Activated CD8-positive, alpha-beta T cell treated with anti-CD3 and anti-CD28 coated beads for 36 hours (primary cell): ENCODE measurements at regions not wholly inside any gene's neighbourhood (a gene's known extent, or its start where the extent isn't known, plus 50 kb on each side); places are given as distances from the start of the nearest gene placed in this dataset.

Experiments
- ATAC-seq: fragments of 200-7000 bp; cut with Tn5 transposase; one replicate; pipeline ENCODE4 v1.10.0; 2021; ENCODE audit warnings: mild to moderate bottlenecking, moderate library complexity
- CTCF ChIA-PET: fragments of 350-600 bp; sonication (Branson Sonifier 250); formaldehyde crosslinking; loops from one replicate; lab custom pipeline; 2021; ENCODE audit warnings: antibody characterized with exemption; lab: Charles Lee
- POLR2A ChIA-PET: fragments of 350-600 bp; sonication (Branson Sonifier 250); formaldehyde crosslinking; loops from one replicate; lab custom pipeline; 2021; ENCODE audit warnings: antibody characterized with exemption; lab: Charles Lee
- DNase-seq: peaks from one replicate; pipeline ENCODE4 v3.0.0-alpha.2; 2020
- H3K27ac Mint-ChIP-seq: one replicate; pipeline ENCODE4 v1.8.0; 2021; ENCODE audit warnings: mild to moderate bottlenecking, mixed read lengths
- H3K27me3 Mint-ChIP-seq: one replicate; pipeline ENCODE4 v1.8.0; 2021; ENCODE audit warnings: mixed read lengths
- H3K36me3 Mint-ChIP-seq: one replicate; pipeline ENCODE4 v1.8.0; 2021; ENCODE audit warnings: low read depth, mixed read lengths
- H3K4me1 Mint-ChIP-seq: one replicate; pipeline ENCODE4 v1.8.0; 2021; ENCODE audit warnings: low read depth, mixed read lengths
- H3K4me3 Mint-ChIP-seq: one replicate; pipeline ENCODE4 v1.8.0; 2021; ENCODE audit warnings: mild to moderate bottlenecking, moderate library complexity, mixed read lengths
- H3K9me3 Mint-ChIP-seq: one replicate; pipeline ENCODE4 v1.8.0; 2021; ENCODE audit warnings: mixed read lengths
- intact Hi-C: fragments of 100-400 bp; cut with micrococcal nuclease; formaldehyde crosslinking; loops from one replicate; pipeline ENCODE4 v1.10.0; 2022
- TF ChIP-seq, protein P1 (sequence below): fragments of 200-600 bp; IDR thresholded peaks from one replicate; pipeline ENCODE4 v1.8.0; 2022; ENCODE audit warnings: antibody characterized with exemption, mild to moderate bottlenecking

GRCh38 chr4:176400816-176401461 lies 81.2 kb downstream of the SPCS3 start:
- Mint-ChIP-seq H3K27me3 (peaks cover 2% of the 10 kb centered on the region), H3K36me3 (no peaks in the 10 kb centered on the region), H3K4me3 (no peak overlapping the region), H3K9me3 (peaks cover 3% of the 10 kb centered on the region), H3K27ac (no peak overlapping the region), H3K4me1 (no peaks in the 10 kb centered on the region)
- ATAC-seq (no peak), DNase-seq (no peak)
- CTCF ChIA-PET: no interaction called here
- TF ChIP-seq, protein P1, sequence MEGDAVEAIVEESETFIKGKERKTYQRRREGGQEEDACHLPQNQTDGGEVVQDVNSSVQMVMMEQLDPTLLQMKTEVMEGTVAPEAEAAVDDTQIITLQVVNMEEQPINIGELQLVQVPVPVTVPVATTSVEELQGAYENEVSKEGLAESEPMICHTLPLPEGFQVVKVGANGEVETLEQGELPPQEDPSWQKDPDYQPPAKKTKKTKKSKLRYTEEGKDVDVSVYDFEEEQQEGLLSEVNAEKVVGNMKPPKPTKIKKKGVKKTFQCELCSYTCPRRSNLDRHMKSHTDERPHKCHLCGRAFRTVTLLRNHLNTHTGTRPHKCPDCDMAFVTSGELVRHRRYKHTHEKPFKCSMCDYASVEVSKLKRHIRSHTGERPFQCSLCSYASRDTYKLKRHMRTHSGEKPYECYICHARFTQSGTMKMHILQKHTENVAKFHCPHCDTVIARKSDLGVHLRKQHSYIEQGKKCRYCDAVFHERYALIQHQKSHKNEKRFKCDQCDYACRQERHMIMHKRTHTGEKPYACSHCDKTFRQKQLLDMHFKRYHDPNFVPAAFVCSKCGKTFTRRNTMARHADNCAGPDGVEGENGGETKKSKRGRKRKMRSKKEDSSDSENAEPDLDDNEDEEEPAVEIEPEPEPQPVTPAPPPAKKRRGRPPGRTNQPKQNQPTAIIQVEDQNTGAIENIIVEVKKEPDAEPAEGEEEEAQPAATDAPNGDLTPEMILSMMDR: no peak
- intact Hi-C loops: no loop called here
- POLR2A ChIA-PET: no interaction called here

DNA sequence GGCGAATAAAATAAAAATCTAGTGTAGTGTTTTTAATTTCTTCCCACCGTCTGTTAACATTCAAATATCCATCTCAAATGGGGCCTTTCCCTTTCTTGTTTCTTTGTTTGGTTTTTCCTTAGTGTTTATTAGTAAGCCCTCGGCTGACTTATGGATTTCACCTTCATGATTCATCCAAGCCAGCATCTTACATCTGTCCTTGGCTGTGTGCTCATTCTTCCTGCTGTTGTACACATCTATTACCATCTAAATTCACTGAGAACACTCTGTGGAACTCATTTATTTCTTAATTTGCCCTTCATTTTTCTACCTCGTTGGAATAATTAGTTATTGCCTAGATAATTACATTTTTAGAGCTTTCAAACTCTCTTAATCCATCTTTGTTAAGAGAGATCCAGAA lies 84.9 kb downstream of the SPCS3 start:
- TF ChIP-seq, protein P1: no peak
- ChIA-PET POLR2A (no interaction called here), CTCF (no interaction called here)
- Mint-ChIP-seq H3K27ac (no peak overlapping the region), H3K27me3 (peaks cover 2% of the 10 kb centered on the region), H3K36me3 (no peaks in the 10 kb centered on the region), H3K9me3 (peaks cover 3% of the 10 kb centered on the region), H3K4me3 (no peak overlapping the region), H3K4me1 (no peaks in the 10 kb centered on the region)
- intact Hi-C loops: no loop called here
- no peak for DNase-seq
- no peak for ATAC-seq

GRCh38 chr4:176406297-176406696 lies 86.5 kb downstream of the SPCS3 start:
- Mint-ChIP-seq H3K27ac (no peak overlapping the region), H3K4me1 (no peaks in the 10 kb centered on the region), H3K4me3 (no peak overlapping the region), H3K9me3 (no peaks in the 10 kb centered on the region), H3K27me3 (peaks cover 2% of the 10 kb centered on the region), H3K36me3 (no peaks in the 10 kb centered on the region)
- TF ChIP-seq, protein P1: no peak
- DNase-seq (no peak), ATAC-seq (no peak)
- ChIA-PET POLR2A (no interaction called here), CTCF (no interaction called here)
- intact Hi-C loops: no loop called here

- H3K27me3 Mint-ChIP-seq: peaks cover 2% of the 10 kb centered on the region
- ATAC-seq (no peak), DNase-seq (no peak)
- no peak overlapping the region for H3K4me3 Mint-ChIP-seq
- POLR2A ChIA-PET: no interaction called here
- H3K9me3 Mint-ChIP-seq: no peaks in the 10 kb centered on the region
- intact Hi-C loops: no loop called here
- CTCF ChIA-PET: no interaction called here
- no peak overlapping the region for H3K27ac Mint-ChIP-seq
- TF ChIP-seq, protein P1: no peak
- H3K4me1 Mint-ChIP-seq: no peaks in the 10 kb centered on the region
- no peaks in the 10 kb centered on the region for H3K36me3 Mint-ChIP-seq
Observed at GRCh38 chr4:176406736-176407135, 87.0 kb downstream of the SPCS3 start.

DNA sequence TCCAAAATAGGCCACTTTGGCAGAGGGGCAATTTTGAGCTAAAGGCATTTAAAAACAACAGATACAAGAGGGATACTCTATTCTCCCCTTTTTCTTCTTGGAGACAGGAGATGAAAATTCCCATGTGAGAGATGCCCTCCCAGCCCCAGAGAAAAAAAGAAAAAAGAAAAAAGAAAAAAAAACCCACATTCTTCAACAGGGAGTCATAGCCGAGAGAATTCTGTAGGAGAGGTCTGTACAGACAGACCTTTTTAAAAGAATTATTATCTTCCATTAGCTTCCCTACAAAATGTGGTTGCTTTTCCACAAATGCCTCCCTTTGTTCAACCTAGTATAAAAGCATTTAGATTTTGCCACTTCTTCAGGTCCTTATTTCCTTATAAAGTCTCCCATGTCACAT lies 89.9 kb downstream of the SPCS3 start:
- POLR2A ChIA-PET: no interaction called here
- TF ChIP-seq, protein P1: no peak
- intact Hi-C loops: no loop called here
- Mint-ChIP-seq H3K27me3 (peaks cover 1% of the 10 kb centered on the region), H3K9me3 (no peaks in the 10 kb centered on the region), H3K4me1 (no peaks in the 10 kb centered on the region), H3K27ac (no peak overlapping the region), H3K36me3 (no peaks in the 10 kb centered on the region), H3K4me3 (no peak overlapping the region)
- no peak for ATAC-seq
- CTCF ChIA-PET: no interaction called here
- DNase-seq: no peak
